AG09319 (cell line): ENCODE measurements at regions not wholly inside any gene's neighbourhood (a gene's known extent, or its start where the extent isn't known, plus 50 kb on each side); places are given as distances from the start of the nearest gene placed in this dataset.

Experiments used
- DNase-seq: peaks from one replicate; pipeline ENCODE4 v3.0.0-alpha.2; 2010; ENCODE audit warnings: low read depth; ENCODE audit errors: extremely low read depth
- TF ChIP-seq, protein P1 (sequence below): IDR thresholded peaks from 2 replicates; pipeline ENCODE4 v1.5.1; 2011; ENCODE audit warnings: low read depth, mild to moderate bottlenecking, inconsistent platforms, low read length, moderate library complexity

DNA sequence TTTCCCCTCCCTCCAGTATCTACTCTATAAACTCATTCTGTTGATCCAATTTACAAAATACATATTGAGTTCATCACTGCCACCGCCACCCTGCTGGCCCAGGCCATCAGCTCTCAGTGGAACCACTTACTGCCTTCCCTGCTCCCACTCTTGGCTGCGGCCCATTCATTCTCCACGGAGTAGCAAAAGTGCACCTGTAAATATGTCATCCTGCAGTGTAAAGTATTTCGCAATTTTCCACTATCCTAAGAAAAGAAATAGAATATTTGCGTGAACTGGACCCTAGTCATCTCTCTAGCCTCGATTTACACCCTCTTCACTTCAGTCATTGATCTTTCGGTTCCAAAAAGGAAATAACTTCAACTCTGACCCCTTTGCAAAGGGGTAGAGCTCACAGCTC, 258.3 kb upstream of the TFAP2D start:
- DNase-seq: no peak
- TF ChIP-seq, protein P1, sequence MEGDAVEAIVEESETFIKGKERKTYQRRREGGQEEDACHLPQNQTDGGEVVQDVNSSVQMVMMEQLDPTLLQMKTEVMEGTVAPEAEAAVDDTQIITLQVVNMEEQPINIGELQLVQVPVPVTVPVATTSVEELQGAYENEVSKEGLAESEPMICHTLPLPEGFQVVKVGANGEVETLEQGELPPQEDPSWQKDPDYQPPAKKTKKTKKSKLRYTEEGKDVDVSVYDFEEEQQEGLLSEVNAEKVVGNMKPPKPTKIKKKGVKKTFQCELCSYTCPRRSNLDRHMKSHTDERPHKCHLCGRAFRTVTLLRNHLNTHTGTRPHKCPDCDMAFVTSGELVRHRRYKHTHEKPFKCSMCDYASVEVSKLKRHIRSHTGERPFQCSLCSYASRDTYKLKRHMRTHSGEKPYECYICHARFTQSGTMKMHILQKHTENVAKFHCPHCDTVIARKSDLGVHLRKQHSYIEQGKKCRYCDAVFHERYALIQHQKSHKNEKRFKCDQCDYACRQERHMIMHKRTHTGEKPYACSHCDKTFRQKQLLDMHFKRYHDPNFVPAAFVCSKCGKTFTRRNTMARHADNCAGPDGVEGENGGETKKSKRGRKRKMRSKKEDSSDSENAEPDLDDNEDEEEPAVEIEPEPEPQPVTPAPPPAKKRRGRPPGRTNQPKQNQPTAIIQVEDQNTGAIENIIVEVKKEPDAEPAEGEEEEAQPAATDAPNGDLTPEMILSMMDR: no peak

DNA sequence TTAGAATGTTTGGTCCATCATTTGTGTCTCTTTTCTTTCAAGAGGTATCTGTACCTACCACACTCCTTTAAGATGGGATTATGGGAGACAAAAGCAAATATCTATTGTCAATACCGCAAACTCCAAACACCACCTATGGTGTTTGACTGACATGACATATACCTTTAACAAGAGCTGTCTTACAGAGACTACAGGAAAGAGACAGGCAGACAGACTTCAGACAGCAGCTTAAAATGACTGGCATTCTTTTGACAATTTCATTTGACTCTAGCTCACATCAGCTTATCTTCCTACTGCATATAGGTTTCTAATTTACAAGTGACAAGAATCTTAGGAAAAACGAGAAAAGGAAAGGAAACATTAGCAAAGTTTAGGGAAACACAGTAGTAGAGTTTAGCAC, 256.0 kb upstream of the TFAP2D start:
- no peak for DNase-seq
- TF ChIP-seq, protein P1: no peak

DNA sequence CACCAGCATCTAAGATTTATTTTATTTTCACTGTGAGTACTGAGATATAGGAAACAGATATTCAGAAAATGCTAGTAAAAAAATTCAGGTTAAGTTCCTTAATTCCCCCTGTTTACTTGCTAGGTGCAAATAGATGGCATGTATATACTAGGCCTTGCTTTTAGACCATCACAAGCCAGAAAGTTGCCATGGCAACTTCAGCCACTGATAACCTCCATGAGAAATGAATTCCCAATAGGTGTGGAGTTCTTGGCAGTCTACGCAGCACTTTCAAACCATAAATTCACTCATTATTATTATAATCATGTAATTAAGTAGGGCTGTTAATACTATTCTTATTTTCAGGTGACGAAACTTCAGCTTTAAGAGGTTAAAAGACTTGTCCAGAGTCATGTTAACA, 251.6 kb upstream of the TFAP2D start:
- TF ChIP-seq, protein P1: no peak
- no peak for DNase-seq

DNA sequence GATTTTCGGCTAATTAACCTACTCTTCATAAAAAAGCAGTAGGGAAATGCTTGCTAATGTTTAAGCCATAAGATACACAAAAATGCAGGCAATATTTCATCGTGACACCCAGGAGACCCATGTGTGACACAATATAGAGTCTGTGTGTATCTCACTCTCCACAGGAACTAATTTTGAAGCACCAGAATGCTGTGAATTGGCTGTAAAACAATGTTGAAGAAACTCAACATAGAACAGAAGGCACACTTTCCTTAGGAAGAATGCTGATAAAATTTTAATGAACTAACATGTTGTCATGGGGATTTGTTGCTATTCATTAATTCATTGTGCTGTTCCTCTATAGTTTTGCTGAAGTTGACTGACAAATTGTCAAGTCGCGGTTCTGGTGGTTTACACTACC, 249.4 kb upstream of the TFAP2D start:
- DNase-seq: no peak
- TF ChIP-seq, protein P1: no peak

DNA sequence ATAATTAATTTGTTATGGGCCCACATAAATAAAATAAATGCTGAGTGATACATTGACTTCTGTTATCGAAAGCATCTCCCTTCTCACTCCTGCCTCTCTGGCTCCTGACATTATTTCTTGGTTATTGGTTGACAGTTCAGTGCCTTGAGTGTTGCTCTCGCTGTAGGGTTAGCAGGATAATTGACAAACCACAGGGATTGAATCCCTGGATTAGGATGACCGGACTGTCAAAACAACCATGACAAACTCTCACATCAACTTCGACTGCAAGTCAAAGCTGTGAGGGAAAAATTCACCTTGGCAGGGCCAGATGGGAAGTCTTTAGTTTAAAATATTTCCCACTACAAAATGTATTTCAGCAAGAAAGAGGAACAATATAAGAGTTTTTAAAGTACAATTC, 245.4 kb upstream of the TFAP2D start:
- DNase-seq: no peak
- TF ChIP-seq, protein P1: no peak

DNA sequence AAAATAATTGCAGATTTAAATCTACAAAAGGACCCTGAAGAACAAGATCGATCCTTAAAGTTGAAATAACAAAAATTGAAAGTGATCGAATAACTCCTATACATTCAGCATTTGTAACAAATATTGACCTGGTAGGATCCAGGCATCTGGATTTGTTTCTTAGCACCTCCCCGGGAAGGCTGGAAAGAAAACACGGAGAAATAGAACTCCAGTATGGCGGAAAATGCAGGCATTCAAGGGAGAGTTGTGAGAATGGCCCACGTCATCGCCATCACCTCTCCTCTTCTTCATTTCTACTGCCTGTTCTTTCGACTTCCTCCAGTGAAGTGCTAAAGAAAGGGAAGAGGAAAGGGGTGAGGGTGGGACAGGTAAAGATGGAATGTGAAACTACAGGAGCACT, 242.3 kb upstream of the TFAP2D start:
- no peak for DNase-seq
- TF ChIP-seq, protein P1: no peak

DNA sequence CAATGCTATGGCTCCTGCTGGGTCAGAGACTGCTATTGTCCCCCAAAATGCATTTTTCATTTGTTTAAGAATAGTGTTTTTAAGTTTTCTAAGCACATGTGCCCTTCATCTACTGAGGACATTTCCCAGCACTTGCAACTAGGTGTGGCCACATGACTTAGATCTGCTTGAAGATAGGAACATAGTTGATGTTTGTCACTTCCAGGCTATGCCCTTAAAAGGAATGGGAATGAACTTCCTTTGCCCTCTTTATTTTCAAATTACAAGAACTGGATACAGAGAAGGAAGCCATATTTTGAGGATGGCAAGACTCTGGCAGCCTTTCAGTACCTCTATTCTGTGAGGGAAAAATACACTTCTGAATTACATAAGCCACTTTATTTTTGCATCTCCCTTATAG, 203.0 kb upstream of the TFAP2D start:
- TF ChIP-seq, protein P1: no peak
- DNase-seq: no peak
